ENCODE measurements at regions not wholly inside any gene's neighbourhood (a gene's known extent, or its start where the extent isn't known, plus 50 kb on each side); places are given as distances from the start of the nearest gene placed in this dataset.

DNA sequence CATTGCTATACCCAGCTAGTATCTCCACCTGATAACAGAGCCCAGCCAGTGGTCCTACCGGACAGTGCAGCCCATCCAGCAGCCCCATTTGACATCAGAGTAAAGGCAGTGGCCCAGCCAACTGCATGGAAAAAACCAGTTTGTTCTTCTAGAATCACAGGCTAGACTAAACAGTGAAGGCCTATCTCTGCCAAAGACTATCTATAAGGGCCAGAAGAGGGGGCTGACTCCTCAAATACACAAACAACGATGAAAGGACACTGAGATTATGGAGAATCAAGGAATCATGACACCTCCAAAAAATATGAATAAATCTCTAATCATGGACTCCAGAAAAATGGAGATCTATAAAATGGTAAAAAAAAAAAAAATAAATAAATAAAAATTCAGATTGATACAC, 546.4 kb upstream of the HTR2C start:
- H3K9ac ChIP-seq (ENCODE audit: low read length), result no peak overlapping the region

DNA sequence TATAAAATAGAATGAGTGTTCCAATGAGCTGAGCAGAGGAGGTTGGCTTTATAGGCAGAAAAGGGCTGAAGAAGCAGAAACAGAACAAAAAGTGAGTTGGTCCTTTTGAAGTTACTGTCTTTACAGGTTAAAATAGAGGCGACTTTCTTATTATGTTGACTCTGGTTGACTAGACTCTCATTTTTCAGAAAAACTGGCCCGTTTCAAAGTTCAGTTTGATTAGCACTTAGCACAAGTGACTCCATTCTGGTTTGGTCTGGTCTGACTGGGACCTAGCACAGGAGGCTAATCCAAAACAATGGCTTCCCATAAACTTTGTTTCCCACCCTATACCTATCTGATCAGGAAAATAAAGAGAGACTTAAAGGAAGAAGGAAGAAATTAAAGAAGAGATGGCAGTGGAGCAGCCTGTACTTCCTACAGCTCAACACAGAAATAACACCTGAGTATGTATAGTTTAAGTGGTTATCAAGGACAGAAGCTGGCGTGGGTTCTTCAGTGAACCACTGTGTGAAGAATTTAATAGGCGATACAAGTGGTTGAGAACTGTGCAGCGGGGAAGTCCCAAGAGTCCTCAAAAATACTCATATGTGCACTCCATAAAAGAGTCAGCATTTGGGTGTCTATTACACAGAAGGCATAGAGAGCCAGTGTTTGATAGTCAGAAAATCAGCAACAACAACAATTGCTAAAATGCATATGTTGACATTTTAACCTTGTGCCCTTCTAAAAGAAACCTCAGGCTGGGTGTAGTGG, 554.8 kb upstream of the HTR2C start:
- Histone ChIP-seq H3F3A (ENCODE audit: insufficient read depth, low read length, poor library complexity, severe bottlenecking) (no peaks in the 10 kb centered on the region), H3K9ac (ENCODE audit: low read length) (no peak overlapping the region), H3K79me2 (replicated peaks; ENCODE audit: insufficient read depth, low read length) (no peaks in the 10 kb centered on the region), H3K9me3 (ENCODE audit: low read length) (no peaks in the 10 kb centered on the region), H2AFZ (ENCODE audit: low read depth, low read length) (no peak overlapping the region), H4K20me1 (ENCODE audit: insufficient read depth) (no peaks in the 10 kb centered on the region), H3K4me2 (ENCODE audit: low read length) (no peak overlapping the region), H3K27ac (ENCODE audit: low read length) (no peak overlapping the region), H3K4me3 (ENCODE audit: low read length) (no peak overlapping the region), H3K36me3 (ENCODE audit: insufficient read depth, low read length) (no peaks in the 10 kb centered on the region), H3K9me2 (ENCODE audit: insufficient read depth, low read length) (no peaks in the 10 kb centered on the region), H3K27me3 (ENCODE audit: insufficient read depth, low read depth, low read length) (no peaks in the 10 kb centered on the region)
- TF ChIP-seq TAF1 (IDR thresholded peaks at IDR 0.05; ENCODE audit: low read depth), result no peak
- no peak for TF ChIP-seq MXI1 (conservative IDR thresholded peaks at IDR 0.05; ENCODE audit: poor library complexity, severe bottlenecking)
- TF ChIP-seq RAD21 (conservative IDR thresholded peaks at IDR 0.05), result no peak

More for the DNA sequence above, 546.4 kb upstream of the HTR2C start:
- Histone ChIP-seq H3K36me3 (ENCODE audit: insufficient read depth, low read length) (no peaks in the 10 kb centered on the region), H3F3A (ENCODE audit: insufficient read depth, low read length, poor library complexity, severe bottlenecking) (no peaks in the 10 kb centered on the region), H3K27ac (ENCODE audit: low read length) (no peak overlapping the region), H3K9me2 (ENCODE audit: insufficient read depth, low read length) (no peaks in the 10 kb centered on the region), H4K20me1 (ENCODE audit: insufficient read depth) (no peaks in the 10 kb centered on the region), H2AFZ (ENCODE audit: low read depth, low read length) (no peak overlapping the region), H3K9me3 (ENCODE audit: low read length) (no peaks in the 10 kb centered on the region), H3K27me3 (ENCODE audit: insufficient read depth, low read depth, low read length) (no peaks in the 10 kb centered on the region), H3K4me2 (ENCODE audit: low read length) (no peak overlapping the region), H3K4me3 (ENCODE audit: low read length) (no peak overlapping the region), H3K79me2 (replicated peaks; ENCODE audit: insufficient read depth, low read length) (no peaks in the 10 kb centered on the region)
- TF ChIP-seq TAF1 (IDR thresholded peaks at IDR 0.05; ENCODE audit: low read depth) (no peak), RAD21 (conservative IDR thresholded peaks at IDR 0.05) (no peak), EP300 (conservative IDR thresholded peaks at IDR 0.05; ENCODE audit: poor library complexity, severe bottlenecking) (no peak), SMC3 (conservative IDR thresholded peaks at IDR 0.05; ENCODE audit: poor library complexity) (no peak), POLR2AphosphoS5 (IDR thresholded peaks at IDR 0.05) (no peak), MXI1 (conservative IDR thresholded peaks at IDR 0.05; ENCODE audit: poor library complexity, severe bottlenecking) (no peak), EZH2 (IDR thresholded peaks at IDR 0.05; ENCODE audit: borderline replicate concordance, insufficient read depth, low read length, poor library complexity, severe bottlenecking) (no peak)
- TF ChIP-seq, protein P1, sequence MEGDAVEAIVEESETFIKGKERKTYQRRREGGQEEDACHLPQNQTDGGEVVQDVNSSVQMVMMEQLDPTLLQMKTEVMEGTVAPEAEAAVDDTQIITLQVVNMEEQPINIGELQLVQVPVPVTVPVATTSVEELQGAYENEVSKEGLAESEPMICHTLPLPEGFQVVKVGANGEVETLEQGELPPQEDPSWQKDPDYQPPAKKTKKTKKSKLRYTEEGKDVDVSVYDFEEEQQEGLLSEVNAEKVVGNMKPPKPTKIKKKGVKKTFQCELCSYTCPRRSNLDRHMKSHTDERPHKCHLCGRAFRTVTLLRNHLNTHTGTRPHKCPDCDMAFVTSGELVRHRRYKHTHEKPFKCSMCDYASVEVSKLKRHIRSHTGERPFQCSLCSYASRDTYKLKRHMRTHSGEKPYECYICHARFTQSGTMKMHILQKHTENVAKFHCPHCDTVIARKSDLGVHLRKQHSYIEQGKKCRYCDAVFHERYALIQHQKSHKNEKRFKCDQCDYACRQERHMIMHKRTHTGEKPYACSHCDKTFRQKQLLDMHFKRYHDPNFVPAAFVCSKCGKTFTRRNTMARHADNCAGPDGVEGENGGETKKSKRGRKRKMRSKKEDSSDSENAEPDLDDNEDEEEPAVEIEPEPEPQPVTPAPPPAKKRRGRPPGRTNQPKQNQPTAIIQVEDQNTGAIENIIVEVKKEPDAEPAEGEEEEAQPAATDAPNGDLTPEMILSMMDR (IDR thresholded peaks at IDR 0.05; ENCODE audit: poor library complexity, severe bottlenecking), result no peak
- TF ChIP-seq, protein P2, sequence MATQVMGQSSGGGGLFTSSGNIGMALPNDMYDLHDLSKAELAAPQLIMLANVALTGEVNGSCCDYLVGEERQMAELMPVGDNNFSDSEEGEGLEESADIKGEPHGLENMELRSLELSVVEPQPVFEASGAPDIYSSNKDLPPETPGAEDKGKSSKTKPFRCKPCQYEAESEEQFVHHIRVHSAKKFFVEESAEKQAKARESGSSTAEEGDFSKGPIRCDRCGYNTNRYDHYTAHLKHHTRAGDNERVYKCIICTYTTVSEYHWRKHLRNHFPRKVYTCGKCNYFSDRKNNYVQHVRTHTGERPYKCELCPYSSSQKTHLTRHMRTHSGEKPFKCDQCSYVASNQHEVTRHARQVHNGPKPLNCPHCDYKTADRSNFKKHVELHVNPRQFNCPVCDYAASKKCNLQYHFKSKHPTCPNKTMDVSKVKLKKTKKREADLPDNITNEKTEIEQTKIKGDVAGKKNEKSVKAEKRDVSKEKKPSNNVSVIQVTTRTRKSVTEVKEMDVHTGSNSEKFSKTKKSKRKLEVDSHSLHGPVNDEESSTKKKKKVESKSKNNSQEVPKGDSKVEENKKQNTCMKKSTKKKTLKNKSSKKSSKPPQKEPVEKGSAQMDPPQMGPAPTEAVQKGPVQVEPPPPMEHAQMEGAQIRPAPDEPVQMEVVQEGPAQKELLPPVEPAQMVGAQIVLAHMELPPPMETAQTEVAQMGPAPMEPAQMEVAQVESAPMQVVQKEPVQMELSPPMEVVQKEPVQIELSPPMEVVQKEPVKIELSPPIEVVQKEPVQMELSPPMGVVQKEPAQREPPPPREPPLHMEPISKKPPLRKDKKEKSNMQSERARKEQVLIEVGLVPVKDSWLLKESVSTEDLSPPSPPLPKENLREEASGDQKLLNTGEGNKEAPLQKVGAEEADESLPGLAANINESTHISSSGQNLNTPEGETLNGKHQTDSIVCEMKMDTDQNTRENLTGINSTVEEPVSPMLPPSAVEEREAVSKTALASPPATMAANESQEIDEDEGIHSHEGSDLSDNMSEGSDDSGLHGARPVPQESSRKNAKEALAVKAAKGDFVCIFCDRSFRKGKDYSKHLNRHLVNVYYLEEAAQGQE (IDR thresholded peaks at IDR 0.05; ENCODE audit: borderline replicate concordance), result no peak
